ENCODE measurements at regions not wholly inside any gene's neighbourhood (a gene's known extent, or its start where the extent isn't known, plus 50 kb on each side); places are given as distances from the start of the nearest gene placed in this dataset.

DNA sequence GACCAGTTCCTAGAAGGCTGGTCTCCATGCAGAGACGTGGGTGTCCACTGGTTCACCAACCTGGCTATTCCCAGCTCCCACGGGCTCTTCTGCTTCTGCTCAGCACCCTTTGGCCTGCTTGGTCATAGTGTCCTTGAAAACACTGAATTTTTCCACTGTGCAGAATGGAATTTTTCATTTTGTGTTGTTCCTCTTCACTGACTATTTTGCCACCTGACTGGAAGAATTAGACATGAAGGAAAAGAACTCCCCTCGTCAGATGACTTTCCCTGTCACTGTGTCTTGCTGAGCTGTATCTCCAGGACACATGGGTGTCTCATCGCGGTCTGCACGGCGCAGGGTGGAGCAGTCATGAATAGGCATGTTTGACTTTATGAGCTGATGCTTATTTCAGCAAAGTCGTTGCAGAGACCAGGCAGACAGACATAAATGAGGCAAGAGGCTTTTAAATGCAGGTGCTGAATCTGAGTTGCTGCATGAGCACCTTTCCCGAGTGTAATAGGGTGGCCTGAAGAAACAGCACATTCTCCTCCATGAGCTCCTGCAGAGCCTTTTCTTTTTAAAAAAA, 50.2 kb upstream of the SEMA4D start:
- TF ChIP-seq, protein P1, sequence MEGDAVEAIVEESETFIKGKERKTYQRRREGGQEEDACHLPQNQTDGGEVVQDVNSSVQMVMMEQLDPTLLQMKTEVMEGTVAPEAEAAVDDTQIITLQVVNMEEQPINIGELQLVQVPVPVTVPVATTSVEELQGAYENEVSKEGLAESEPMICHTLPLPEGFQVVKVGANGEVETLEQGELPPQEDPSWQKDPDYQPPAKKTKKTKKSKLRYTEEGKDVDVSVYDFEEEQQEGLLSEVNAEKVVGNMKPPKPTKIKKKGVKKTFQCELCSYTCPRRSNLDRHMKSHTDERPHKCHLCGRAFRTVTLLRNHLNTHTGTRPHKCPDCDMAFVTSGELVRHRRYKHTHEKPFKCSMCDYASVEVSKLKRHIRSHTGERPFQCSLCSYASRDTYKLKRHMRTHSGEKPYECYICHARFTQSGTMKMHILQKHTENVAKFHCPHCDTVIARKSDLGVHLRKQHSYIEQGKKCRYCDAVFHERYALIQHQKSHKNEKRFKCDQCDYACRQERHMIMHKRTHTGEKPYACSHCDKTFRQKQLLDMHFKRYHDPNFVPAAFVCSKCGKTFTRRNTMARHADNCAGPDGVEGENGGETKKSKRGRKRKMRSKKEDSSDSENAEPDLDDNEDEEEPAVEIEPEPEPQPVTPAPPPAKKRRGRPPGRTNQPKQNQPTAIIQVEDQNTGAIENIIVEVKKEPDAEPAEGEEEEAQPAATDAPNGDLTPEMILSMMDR (IDR thresholded peaks at IDR 0.05) = no peak
- TF ChIP-seq POLR2A (IDR thresholded peaks at IDR 0.05) = no peak
- Histone ChIP-seq H3K36me3 (no peaks in the 10 kb centered on the region), H3K9me3 (peaks cover 0 to 9% (median 7%) of the 10 kb centered on the region in 3 donors), H3K27ac (peak overlapping the region in 3 of 4 donors; percentile 52 to 72 (median 69)), H3K4me3 (no peak overlapping the region), H3K4me1 (peaks cover 9 to 36% (median 10%) of the 10 kb centered on the region in 3 donors), H3K27me3 (no peaks in the 10 kb centered on the region)
- intact Hi-C loops (cut with DNase I) = loop anchor here (10.0 kb wide), 1 partner anchor 223 kb away; no protein-coding TSS in a partner anchor
- no peak for DNase-seq
- 56 to 65% methylated on average over 6 to 8 of the region's 9 CpGs for WGBS, 2 donors
